ENCODE measurements at regions not wholly inside any gene's neighbourhood (a gene's known extent, or its start where the extent isn't known, plus 50 kb on each side); places are given as distances from the start of the nearest gene placed in this dataset.

GRCh38 chr9:20208961-20209371, 413.3 kb downstream of the MLLT3 start:
- no peak for TF ChIP-seq CTCF (IDR thresholded peaks at IDR 0.05)

GRCh38 chr9:20208226-20208625, 414.1 kb downstream of the MLLT3 start:
- TF ChIP-seq CTCF (IDR thresholded peaks at IDR 0.05): no peak

GRCh38 chr9:20207176-20207575, 415.1 kb downstream of the MLLT3 start:
- TF ChIP-seq CTCF (IDR thresholded peaks at IDR 0.05): no peak

- no peak for TF ChIP-seq CTCF (IDR thresholded peaks at IDR 0.05)
These were observed 416.5 kb downstream of the MLLT3 start for GRCh38 chr9:20205821-20206220.

GRCh38 chr9:20200991-20201431, 412.2 kb upstream of the SLC24A2 start:
- TF ChIP-seq CTCF (IDR thresholded peaks at IDR 0.05): no peak

GRCh38 chr9:20200581-20200980, 411.7 kb upstream of the SLC24A2 start:
- TF ChIP-seq CTCF (IDR thresholded peaks at IDR 0.05): no peak

GRCh38 chr9:20199111-20199510, 410.3 kb upstream of the SLC24A2 start:
- TF ChIP-seq CTCF (IDR thresholded peaks at IDR 0.05): no peak

GRCh38 chr9:20197976-20198685, 409.3 kb upstream of the SLC24A2 start:
- no peak; the same call in 1 of the 2 replicates for TF ChIP-seq CTCF (IDR thresholded peaks at IDR 0.05)
